ENCODE measurements at regions not wholly inside any gene's neighbourhood (a gene's known extent, or its start where the extent isn't known, plus 50 kb on each side); places are given as distances from the start of the nearest gene placed in this dataset.
"Not testable (repeated sequence)": the region's sequence is repeated elsewhere in the genome, so short reads cannot be mapped to it uniquely, and the experiment has no call there.

DNA sequence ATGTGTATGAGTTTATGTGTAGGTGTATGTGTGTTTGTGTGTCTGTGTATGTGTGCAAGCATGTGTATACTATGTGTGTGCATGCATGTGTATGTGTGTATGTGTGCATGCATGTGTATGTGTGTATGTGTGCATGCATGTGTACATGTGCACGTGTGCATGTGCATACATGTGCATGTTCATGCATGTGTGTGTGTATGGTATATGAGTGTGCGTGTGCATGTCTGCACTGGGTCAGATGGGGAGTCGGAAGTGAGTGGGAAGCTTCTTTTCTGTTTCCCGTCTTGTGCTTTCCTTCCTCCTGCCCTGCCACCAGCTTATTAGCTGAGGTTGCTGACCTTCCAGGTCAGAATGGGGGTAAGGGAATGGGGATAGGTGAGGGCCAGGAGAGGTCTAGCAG, 174.7 kb downstream of the MAP2K4 start:
- no peak overlapping the region for H3K4me3 ChIP-seq (replicated peaks; ENCODE audit: low read depth, low read length)
- no peak for DNase-seq (ENCODE audit: extremely low read depth, low read depth)
- TF ChIP-seq, protein P1, sequence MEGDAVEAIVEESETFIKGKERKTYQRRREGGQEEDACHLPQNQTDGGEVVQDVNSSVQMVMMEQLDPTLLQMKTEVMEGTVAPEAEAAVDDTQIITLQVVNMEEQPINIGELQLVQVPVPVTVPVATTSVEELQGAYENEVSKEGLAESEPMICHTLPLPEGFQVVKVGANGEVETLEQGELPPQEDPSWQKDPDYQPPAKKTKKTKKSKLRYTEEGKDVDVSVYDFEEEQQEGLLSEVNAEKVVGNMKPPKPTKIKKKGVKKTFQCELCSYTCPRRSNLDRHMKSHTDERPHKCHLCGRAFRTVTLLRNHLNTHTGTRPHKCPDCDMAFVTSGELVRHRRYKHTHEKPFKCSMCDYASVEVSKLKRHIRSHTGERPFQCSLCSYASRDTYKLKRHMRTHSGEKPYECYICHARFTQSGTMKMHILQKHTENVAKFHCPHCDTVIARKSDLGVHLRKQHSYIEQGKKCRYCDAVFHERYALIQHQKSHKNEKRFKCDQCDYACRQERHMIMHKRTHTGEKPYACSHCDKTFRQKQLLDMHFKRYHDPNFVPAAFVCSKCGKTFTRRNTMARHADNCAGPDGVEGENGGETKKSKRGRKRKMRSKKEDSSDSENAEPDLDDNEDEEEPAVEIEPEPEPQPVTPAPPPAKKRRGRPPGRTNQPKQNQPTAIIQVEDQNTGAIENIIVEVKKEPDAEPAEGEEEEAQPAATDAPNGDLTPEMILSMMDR (IDR thresholded peaks at IDR 0.05; ENCODE audit: low read depth, low read length, missing control alignments), result no peak

DNA sequence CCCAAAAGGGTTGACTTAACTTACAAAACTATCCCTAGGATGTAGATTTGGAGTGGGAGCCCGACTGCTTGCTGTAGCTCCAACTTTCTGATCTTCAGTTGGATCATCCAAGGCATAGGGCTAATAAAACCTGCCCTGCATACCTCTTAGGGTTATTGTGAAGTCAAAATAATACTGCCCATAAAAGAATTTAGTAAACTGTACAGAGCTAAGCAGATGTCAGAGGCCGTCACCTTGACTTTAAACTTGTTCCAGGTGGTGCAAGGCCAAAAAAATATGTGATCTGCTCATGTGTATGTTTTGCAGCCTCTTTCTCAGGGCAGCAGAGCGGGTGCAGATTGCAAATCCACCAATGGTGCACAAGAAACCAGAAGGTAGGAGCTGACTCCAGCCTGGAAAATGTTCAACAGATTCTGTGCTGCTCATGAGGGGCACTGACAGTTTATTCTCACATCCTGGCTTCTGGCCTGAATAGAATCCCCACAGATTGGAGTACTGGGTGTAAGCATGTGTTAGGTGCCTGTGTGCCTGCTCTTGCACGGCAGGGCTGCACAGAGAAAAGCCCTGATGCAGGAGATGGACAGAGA, 180.7 kb downstream of the MAP2K4 start:
- no peak for DNase-seq (ENCODE audit: extremely low read depth, low read depth)
- H3K4me3 ChIP-seq (replicated peaks; ENCODE audit: low read depth, low read length), result no peak overlapping the region
- TF ChIP-seq, protein P1 (IDR thresholded peaks at IDR 0.05; ENCODE audit: low read depth, low read length, missing control alignments), result no peak

DNA sequence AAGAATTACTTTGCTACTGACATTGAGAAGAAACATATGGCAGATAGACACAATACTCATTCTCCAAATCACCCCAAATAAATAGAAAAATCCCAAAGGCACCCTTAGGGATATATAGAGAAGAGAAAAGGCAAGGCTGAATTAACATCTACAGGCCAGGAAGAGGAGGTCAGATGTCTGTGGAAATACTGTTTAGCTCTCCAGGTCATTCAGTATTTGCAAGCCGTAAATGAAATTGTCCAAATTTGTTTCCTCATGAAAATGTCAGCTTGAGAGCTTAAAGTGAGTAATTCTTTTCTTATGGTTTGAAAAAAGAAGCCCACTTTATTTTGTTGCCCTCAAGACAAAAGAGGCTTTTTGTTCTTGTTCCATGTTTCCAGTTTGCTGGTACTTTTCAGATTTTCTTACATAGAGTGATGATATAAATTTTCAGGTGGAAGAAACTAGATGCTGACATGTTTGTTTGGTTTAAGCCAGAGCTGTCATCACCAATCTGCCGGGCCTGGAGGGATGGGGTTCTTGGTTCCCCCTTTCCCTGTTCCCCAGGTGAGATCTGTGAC, 189.0 kb downstream of the MAP2K4 start:
- DNase-seq (ENCODE audit: extremely low read depth, low read depth), result no peak

DNA sequence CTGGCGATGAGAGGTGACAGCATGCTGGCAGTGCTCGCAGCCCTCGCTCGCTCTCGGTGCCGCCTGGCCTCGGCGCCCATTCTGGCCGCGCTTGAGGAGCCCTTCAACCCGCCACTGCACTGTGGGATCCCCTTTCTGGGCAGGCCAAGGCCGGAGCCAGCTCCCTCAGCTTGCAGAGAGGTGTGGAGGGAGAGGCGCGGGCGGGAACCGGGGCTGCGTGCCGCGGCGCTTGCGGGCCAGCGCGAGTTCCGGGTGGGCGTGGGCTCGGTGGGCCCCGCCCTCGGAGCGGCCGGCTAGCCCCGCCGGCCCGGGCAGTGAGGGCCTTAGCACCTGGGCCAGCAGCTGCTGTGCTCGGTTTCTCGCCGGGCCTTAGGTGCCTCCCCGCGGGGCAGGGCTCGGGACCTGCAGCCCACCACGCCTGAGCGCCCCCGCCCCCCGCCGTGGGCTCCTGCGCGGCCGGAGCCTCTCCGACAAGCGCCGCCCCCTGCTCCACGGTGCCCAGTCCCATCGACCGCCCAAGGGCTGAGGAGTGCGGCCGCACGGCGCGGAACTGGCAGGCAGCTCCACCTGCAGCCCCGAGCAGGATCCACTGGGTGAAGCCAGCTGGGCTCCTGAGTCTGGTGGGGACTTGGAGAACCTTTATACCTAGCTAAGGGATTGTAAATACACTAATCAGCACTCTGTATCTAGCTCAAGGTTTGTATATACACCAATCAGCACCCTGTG, 200.2 kb downstream of the MAP2K4 start:
- not testable (repeated sequence) for H3K4me3 ChIP-seq (replicated peaks; ENCODE audit: low read depth, low read length); DNase-seq (ENCODE audit: extremely low read depth, low read depth)

More for the DNA sequence above, 189.0 kb downstream of the MAP2K4 start:
- H3K4me3 ChIP-seq (replicated peaks; ENCODE audit: low read depth, low read length), result no peak overlapping the region
- TF ChIP-seq, protein P1 (IDR thresholded peaks at IDR 0.05; ENCODE audit: low read depth, low read length, missing control alignments), result no peak

DNA sequence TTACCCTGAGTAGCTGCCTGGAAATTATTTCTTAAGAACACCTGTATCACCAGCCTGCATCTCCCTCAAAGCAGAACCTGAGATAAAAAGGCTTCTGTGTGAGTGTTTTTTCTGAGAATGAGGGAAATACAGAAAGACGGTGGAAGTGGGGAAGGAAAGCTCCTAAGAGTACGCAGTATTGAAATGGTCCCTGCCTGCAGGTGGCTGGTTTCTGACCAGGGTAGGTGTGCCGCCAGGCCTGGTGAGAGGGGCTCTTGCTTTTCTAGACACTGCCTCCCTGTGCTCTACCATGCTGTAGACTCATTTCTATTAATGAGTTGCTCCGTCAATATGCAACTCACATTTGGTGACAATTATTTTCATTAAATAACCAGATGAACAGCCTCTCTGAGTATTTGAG, 201.7 kb downstream of the MAP2K4 start:
- DNase-seq (ENCODE audit: extremely low read depth, low read depth), result no peak
- TF ChIP-seq, protein P1 (IDR thresholded peaks at IDR 0.05; ENCODE audit: low read depth, low read length, missing control alignments), result no peak
- no peak overlapping the region for H3K4me3 ChIP-seq (replicated peaks; ENCODE audit: low read depth, low read length)

DNA sequence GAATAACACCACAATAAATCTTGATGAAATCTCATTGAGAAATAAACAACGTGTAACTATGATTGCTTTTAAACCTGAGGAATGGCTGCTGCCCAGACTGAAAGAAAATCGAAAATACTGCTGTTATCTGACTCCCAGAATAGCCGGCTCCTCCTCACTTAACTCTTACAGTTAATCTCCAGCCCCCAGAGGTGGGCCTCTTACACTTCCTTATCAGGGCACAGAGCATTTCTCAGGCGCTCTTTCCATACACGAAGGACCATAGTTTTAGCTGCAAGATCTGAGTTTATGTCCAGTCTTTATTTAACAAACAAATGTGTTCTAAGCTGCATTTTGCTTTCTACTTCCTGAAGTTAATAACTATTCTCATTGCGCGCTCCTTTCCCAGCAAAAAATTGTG, 206.9 kb downstream of the MAP2K4 start:
- no peak for DNase-seq (ENCODE audit: extremely low read depth, low read depth)
- H3K4me3 ChIP-seq (replicated peaks; ENCODE audit: low read depth, low read length), result no peak overlapping the region
- TF ChIP-seq, protein P1 (IDR thresholded peaks at IDR 0.05; ENCODE audit: low read depth, low read length, missing control alignments), result no peak

DNA sequence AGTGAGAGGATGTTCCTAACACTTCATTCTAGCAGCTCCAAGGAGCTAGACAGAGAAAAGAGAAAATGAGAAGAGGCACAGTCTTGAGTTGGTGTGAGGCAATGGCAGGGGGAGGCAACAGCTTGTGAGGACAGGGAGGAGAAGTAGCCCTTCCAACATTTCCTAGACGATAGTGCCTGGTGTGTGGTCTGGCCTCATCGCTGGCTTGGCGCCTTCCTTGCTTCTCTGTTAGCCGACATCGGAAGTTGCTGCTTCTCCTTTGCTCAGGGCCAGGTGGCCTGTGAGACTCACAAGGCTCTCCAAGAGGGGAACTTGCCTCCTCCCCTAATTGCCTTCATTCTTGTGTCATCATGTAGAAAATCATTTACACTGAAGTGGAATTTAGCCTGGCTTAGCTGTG, 208.7 kb downstream of the MAP2K4 start:
- no peak overlapping the region for H3K4me3 ChIP-seq (replicated peaks; ENCODE audit: low read depth, low read length)
- DNase-seq (ENCODE audit: extremely low read depth, low read depth), result no peak
- TF ChIP-seq, protein P1 (IDR thresholded peaks at IDR 0.05; ENCODE audit: low read depth, low read length, missing control alignments), result no peak
